GM19397 (cell line): ENCODE measurements at regions not wholly inside any gene's neighbourhood (a gene's known extent, or its start where the extent isn't known, plus 50 kb on each side); places are given as distances from the start of the nearest gene placed in this dataset.

Source experiments
- ATAC-seq: cut with Tn5 transposase; IDR thresholded peaks from one replicate; pipeline ENCODE4 v1.9.1; 2021; ENCODE audit warnings: mild to moderate bottlenecking, moderate library complexity; ENCODE audit not compliant: unreplicated experiment

DNA sequence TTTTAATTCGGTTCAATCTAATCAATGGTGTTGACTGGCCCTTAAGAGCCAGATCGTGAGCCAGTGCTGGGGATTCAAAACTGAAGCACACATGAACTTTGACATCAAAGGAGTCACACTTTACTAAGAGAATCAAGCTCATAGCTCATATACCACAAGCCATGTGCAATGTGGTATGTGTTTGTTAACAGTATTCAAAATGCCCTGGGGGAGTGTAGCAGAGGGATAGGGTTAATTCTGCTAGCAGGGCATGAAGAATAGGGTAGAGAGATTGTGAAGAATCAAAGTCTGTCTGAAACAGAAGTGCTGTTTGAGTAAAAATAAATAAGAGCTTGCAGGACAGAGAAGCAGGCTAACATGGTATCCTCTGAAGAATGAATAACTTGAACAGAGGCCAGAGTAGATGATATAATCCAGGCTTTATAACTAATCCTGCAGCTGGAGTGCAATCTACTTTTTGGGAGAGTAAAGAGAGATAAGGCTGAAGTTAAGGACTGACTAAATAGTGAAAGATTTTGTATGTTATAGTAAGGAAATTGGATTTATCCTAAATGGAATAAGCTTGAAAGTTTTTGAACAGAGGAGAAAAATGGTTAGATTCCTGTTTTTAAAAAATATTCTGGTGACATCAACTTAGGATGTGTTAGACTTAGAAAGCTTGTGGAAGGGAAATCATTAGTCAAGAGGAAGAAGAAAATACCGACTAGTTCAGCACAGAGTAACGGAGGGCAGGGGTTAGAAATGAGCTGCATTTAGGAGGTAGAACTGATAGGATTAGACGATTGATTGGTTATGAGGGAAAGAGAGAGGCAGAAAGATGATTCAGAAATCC lies 292.0 kb downstream of the NFKBIZ start:
- no peak for ATAC-seq

DNA sequence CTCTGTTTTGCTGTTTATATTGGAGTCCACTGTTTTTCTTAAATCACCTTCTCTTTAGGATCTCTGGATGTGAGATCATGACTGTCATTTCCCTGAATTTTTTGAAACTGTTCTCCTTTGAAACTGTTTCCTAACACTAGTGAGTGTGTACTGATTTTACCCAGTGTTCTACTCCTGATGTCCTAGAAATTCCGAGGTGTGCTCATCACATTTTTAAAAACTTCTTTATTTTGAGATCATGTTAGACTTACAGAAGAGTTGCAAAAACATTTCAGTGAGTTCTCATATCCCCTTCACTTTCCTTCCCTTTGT lies 292.6 kb downstream of the NFKBIZ start:
- ATAC-seq: no peak

DNA sequence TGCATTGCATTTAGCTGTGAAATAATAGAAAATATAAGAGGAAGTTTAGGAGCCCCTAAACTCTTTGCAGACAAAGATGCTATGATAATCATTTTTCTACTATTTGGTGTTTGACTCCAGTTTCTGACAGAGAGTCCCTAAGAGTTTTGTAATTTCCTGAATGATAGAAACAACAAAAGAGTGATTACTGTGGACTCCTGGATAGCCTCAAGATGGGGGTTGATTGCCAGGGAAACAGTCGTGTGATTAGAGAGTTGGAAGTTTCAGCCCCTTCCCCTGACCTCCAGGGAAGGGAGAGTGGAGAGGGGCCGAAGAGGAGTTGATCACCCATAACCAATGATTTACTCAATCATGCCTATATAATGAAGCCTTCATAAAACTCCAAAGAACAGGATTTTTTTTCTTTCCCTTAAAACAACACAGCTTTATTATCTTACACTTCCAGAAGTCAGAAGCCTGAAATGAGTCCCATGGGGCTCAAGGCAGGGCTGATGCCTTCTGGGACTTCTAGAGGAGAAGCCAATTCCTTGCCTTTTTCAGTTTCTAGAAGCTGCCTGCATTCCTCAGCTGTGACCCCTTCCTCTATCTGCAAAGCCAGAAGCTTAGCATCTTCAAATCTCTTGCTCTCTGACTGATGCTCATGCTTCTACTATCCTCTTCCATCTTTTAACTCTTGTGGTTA lies 292.3 kb upstream of the ZPLD1 start:
- no peak for ATAC-seq

DNA sequence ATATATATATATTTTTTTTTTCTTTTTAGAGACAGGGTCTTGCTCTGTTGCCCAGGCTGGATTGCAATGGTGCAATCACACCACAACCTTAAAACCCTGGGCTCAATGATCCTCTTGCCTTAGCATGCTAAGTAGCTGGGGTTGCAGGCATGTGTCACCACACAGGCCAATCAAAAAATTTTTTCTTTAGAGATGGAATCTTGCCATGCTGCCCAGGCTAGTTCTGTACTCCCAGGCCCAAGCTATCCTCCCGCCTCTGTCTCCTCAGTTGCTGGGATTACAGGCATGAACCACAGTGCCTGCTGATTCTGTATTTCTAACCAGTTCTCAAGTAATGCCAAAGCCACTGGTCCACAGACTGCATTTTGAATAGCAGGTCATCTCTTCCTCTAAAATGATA lies 291.3 kb upstream of the ZPLD1 start:
- no peak for ATAC-seq

DNA sequence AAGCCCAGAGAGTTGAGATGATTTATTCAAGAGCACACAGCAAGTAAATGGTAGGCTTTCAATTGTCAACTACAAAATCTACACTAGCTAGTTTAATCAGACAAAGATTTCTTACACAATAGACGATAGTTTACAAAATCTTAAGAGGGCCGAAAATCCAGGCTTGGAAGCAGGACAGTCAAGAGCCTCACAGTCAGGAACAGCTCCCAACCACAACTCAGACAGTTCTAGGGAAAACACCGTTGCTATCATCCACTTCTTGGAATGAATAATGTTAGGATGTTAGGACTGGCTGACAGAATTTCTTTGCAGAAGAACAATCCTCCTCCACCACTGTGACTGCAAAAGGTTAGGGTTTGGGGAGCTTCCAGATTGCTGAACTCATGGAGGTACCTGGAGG lies 290.8 kb upstream of the ZPLD1 start:
- no peak for ATAC-seq

DNA sequence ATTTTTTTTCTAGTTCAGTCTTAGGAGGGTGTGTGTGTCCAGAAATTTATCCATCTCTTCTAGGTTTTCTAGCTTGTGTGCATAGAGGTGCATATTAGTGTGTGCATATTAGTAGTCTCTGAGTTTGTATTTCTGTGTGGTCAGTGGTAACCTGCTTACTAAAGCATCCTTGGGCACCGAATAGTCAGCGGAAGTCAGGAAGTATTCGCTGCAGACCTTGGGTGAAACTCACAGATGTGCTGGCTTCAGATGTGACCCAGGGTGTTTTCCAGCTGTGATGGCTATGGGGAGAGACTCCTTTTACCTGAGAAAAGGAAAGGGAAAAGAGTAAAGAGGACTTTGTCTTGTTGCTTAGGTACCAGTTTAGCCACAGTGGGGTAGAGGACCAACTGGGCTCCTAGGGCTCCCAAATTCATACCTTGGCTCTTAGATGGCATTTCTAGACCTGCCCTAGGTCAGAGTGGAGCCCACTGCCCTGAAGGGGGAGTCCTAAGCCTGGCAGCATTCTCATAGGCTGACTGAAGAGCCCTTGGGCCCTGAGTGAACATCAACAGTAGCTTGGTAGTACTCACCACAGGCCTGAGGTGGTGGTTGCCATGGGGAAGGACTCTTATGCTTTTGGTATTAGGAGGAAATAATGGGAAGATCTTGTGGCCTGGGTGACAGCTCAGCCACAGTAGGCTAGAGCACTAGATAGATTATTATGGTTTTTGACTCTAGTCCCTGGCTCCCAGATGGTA lies 286.0 kb upstream of the ZPLD1 start:
- no peak for ATAC-seq

DNA sequence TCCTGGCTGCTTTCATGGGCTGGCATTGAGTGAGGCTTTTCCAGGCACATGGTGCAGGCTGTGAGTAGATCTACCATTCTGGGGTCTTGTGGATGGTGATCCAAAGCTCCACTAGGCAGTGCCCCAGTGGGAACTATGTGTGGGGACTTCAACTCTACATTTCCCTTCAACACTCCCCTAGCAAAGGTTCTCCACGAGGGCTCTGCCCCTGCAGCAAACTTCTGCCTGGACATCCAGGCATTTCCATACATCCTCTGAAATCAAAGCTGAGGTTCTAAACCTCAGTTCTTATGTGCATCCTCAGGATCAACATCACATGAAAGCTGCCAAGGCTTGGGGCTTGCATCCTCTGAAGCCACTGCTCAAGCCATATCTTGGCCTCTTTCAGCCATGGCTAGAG lies 282.9 kb upstream of the ZPLD1 start:
- no peak for ATAC-seq

DNA sequence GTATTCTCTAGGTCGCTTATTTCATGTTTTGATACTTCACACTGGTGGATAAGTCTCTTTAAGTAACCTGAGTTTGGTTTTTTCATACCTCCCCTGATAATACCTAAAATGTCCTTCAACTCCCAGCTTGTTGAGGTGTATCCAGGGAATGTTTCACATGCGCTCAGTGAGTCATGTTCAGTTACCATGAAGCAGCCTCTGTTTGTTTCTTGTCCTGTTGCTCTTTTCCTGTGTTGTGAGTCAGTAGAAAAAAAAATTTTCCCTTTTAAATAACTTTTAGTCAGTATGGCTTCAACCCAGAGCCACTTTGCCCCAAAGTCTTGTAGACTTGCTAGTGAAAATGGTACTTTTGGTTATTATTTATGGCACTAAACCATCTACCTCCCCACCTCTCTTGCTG lies 278.4 kb upstream of the ZPLD1 start:
- no peak for ATAC-seq

DNA sequence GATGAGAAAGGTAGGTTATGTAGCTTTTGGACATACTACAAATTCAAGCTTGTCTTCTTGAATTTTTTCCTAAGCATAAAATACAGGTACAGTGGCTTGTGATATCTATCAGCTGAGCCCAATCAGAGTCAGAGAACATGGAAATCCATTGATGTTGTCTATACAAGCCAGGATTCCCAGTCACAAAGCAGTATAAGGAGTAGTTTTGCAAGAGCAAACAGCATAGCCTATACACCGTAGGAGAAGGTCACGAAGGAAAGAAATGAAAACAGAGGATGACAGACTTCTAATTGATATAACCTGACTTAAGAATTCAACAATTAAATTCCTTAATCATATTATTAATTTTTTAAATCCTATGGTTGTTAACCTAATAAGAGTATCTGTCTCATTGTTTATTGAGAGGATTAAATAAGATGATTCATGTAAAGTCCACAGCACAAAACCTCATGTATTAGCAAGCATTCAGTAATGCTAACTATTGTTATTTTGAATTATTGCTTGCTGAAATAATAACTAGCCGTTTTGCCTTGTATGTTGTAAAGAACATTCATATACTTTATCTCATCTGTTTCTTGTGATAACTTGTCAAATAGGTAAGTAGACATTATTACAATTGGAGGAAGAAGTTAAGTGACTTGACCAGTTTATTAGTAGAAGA lies 276.6 kb upstream of the ZPLD1 start:
- no peak for ATAC-seq

DNA sequence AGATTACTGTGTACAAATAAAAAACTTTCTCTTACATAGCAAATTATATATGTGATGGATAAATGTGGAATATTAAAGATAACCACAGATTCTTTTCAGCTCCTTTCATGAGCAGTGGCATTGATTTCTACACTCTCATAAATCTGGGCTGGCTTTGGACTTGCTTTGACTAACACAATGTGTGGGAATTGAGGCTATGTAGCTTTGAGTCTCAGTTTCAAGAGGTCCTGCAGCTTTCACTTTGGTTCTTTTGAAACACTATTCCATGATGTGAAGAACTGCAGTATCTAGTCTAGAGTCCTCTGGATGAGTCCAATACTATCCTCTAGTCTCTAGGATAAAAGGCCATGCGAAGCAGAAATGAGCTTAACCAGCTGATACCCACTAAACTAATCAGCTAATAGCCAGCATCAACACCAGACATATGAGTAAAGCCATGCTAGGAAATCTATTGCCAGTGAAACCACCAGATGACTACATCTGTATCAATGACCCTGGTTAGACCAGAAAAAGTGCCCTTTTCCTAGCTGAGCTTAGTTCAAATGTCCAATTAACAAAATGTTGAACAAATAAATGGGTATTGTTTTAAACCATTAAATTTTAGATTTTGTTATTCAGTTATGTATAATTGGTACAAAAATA lies 274.9 kb upstream of the ZPLD1 start:
- no peak for ATAC-seq

DNA sequence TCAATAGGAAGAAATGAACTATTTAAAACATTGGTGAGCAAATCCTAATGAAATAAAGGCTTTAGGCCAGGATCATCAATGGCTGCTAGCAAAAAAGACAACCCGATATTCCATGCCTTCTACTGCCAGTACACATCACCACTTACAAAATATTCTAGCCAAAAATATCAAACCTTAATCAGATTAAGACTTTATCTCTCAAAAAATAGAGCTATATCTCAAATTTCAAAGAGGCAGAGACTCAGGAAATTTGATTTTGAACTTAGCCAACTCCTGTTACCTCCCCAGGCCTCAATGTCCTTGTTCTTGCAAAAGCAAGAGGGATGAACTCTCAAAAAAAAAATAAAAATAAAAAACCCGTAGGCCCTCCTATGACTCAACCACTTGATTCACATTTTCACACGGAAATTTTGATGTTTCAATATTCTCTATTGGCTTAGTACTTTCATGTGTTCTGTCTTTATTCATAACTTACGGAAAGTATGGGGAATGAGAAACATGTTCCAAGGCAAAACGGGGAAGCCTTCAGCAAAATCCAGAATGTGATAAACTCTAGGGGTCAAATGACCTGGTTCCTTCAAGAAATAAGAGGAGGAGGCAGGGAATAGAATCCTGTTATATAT lies 273.3 kb upstream of the ZPLD1 start:
- no peak for ATAC-seq

DNA sequence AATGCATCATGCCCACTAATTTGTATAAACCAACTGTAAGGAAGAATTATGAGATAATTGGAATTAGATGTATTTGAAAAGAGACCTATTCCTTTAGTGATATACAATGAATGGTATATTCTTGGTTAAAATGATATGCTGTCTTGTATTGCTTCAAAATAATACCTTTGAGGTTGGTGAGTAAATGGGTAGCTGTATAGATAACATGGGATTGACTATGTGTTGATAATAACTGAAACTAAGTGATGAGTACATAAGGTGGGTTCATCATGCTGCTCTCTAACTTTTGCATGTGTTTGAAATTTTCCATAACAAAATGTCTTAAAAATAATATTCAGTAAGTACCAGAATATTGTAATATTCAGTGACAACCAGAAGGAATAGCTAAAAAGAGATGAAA lies 272.6 kb upstream of the ZPLD1 start:
- ATAC-seq: no peak

DNA sequence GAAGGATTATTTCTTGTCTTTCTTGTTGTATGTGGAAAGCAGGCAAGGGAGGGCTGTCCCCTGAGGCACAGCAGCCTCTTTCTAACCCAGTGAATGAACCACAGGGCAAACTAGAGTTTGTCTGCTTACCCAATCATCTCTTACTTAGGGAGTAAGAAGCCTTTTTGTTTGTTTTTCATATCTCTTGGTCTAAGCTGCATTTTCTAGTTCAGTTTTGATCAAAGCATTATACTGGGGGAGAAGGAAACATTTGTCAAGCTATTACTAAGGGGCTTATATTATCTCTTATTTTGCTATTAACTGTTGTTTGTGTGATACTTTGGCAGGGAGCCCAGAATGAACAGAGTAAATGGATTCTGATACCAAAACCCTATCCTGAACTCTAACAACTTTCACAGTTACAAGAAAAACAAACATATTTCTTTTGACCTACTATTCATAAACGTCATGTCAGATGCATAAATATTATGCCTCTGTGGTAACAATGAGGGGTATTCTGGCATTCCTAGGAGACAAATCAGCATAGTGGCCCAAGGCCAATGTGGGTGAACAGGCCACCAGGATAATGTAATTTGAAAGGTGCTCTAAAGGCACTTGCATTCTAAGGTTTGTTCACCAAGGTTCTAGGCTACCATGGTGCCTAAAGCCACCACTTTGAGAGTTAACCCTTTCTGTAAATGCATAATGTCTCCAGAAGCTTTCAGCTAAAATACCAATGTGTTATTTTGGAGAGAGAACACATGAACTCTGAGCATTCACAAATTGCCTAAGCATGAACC lies 271.6 kb upstream of the ZPLD1 start:
- no peak for ATAC-seq

DNA sequence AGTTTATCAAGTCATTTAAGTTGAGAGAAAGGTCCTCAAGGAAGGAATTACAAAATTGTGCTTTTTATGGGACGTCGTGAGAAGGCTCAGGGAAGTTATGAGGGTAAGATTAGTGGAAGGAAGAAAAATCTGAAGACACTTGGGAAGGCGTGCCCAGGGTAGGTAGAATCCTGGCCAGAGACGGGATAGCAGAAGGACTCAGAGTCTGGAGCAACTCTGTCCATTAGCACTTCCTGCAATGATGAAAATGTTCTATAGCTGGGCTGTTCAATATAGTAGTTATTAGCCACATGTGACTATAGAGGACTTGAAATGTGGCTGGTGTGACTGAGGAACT lies 271.0 kb upstream of the ZPLD1 start:
- no peak for ATAC-seq

DNA sequence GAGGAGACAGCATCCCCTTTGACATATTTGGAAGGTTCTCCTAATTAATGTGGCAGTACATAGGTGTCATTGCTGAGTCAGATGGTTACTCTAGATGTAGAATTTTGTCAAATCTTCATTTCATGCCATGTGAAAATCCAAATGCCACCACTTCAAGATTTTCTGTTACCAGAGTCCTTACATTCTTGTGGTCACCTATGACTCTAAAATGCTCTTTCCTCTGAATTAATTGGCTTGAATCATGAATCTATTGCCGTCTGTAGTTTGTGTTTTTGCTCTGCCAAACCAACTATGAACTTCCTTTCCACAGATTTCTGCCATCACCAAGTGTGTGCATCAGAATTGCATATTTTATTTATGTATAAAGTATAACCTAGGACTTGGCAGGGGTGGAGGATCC lies 269.4 kb upstream of the ZPLD1 start:
- no peak for ATAC-seq

DNA sequence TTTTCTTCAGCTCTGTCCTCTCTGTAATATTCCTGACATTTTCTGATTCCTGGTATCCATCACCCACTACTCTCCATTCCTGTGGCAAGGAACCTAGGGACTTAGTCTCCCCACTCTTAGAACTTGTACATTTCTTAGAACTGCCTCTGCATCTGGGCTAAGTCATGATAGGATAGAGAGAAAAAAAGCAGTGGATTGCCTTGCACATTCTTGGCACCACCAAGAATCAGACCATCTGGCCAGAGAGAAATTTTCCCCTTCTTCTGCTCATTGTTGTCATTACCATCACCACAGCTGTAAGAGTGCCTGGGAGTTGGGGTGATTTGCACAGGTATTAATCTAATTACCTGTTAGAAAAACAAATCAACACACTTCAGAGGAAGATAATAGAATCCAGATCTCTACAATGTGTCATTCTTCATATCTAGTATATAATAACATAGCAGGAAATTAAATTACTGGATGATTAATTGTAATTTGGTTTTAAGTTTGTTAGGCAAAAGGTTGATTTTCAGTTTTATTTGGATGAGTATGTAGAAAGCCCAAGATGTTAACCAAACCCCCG lies 264.8 kb upstream of the ZPLD1 start:
- ATAC-seq: no peak

DNA sequence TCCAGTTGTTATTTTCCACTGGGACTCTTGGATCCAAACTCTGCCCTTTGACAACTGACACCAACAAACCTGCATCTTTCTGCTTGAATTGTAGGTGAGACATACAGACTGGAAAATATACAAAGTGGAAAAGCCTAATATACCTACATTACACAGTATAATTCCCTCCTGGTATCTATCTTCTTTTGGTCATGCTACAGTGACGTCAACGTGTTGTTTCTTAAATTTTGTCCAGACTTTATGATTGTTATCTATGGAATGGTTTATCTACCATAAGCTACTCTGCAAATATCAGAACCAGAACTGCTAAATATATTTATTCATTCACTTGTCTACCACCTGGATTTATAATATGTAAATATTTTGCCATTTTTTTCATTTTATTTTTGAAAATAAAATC lies 264.3 kb upstream of the ZPLD1 start:
- ATAC-seq: no peak

DNA sequence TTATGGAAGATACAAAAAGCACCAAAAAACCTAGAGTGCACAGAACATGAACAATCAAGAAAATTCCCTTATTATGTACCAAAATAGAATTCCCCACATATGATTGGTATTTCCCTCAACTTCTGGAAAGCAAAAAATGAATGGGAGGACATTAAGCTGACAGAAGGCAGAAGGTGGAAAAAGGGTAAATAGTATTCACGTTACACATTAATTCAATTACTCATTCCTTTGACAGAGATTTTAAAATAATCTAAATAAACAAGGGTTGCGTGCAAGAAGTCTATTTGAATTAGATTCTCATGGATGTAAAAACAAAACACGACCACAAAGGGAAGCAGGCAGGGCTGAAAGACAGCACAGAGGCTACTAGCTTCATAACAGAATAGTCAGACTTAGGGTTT lies 260.5 kb upstream of the ZPLD1 start:
- ATAC-seq: no peak

DNA sequence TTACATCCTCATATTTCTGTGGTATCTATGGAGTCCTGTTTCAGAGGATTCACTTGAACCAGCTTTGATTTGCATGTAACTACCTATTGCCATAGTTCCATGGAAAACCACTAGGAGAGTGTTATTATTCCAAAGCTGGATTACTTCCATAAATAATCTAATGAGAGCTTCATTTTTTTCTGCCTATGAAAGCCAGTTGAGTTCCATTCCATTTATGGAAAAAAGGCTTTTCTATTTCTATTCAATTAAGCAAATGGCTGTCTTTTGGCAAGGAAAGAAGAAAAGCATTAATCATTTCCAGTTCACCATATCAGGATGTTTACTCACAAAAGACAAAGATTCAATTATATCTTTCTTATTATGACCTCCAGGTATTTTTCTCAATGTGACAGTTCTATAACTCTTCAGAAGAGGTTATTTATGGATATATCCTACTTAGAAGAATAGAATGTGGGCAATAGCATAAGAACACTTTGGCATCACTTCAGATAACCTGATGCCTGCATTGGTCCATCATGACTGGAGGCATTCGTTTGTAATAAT lies 259.9 kb upstream of the ZPLD1 start:
- ATAC-seq: no peak
